NCI-H1048 (cell line): ENCODE measurements at regions not wholly inside any gene's neighbourhood (a gene's known extent, or its start where the extent isn't known, plus 50 kb on each side); places are given as distances from the start of the nearest gene placed in this dataset.

Experiments
- DNase-seq: peaks from one replicate; lab custom pipeline; 2025; lab: John Stamatoyannopoulos, UW

DNA sequence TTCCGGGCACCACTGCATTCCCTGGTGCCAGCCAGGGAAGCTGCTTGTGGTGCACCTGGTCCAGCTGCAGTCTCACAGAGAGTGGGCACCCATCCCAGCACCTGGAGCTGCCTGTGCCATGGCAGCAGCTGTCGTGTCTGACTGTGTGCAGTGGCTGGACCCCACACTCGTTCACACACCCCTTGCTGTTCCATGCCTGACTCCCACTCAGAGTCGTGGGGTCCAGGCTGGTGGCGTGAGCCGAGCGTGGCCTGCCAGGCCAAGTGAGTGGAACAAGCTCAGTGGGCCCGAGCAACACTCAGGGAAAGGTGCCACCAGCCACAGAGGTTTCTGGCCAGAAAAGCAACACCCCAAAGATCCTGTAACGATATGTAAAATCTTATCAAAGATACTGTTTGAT lies 97.2 kb upstream of the KCNK1 start:
- no peak for DNase-seq

DNA sequence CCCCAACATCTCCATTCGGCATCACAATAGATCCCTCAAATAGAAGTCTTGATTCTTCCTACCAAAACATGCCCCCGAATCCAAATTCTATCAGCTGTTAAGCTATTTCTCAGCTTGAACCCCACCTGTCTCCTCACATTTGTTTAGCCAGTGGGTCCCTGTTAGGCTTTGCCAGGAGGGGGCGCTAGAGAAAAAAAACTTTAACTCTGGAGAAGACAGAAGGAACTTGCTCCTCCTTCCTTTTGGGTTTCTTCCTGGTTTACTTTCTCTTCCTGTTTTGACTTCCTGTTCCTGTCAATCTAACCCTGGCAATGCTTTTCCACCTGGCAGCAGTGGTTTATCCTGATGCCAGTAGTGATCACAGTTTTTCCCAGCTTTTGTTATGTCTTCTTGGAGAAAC lies 95.6 kb upstream of the KCNK1 start:
- no peak for DNase-seq

DNA sequence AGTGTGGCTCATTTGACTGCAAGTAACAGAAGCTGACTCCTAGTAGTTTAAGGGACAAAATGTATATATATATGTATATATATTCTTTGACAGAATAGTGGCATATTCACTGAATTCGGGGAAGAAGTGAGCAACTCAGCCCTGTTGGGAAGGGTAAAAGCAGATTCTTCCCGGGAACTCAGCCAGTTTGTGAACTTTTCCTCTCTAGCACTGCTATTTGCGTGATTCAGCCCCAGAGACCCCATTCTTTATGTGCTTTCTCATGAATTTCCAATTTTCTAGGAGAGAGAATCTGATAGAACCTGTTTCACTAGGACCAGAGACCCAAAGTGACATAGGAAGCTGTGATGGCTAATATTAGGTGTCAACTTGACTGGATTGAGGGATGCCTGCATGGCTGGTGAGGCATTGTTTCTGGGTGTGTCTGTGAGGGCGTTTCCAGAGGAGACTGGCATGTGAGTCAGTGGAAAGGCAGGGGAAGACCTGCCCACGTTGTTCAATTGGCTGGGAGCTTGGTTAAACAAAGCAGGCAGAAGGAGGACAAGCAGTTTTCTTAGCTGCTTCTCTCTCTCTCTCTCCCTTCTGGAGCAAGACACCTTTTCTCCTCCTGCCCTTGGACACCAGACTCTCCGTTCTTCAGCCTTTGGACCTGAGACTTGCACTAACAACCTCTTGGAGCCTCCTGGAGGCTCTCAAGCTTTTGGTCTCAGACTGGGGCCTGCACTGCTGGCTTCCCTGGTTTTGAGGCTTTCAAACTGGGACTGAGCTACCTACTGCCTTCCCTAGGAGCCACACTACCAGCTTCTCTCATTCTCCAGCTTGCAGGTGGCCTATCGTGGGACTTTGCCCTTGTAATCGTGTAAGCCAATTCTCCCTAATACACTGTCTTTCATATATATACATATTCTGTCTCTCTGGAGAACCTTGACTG lies 93.4 kb upstream of the KCNK1 start:
- DNase-seq, result no peak

DNA sequence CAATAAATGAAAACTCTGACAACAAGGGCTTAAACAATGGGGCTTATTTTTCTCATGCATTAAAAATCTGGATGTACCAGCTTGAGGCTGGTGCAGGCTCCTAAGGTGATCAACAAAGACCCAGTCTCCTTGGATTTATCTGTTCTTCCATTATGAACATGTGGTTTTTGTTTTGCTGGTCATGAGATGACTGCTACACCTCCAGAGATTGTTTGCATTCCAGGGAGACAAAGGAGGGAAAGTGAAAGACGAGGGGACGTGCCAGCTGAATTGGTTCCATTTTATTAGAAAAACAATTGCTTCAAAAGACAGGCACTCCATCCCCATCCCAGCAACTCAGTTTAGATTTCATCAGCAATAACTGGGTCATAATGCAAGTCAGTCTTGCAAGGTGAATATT lies 90.9 kb upstream of the KCNK1 start:
- no peak for DNase-seq

DNA sequence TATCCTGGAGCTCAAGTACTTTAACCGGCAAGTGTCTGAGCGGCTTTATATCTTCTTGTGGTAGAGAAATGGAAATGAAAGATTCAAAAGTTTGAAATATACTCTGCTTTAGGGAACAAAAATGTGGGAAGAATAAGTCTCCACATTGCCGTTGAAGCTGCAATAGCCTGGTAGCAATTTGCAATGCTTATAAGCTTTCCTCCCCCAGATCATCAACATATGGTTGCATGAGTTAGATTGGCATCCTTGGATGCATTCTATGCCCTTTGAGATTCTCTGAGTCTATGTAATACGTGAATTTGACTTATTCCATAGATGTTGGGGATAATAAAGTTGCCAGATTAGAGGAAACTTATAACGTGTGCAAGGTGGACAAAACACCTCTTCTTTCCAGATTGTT lies 86.1 kb upstream of the KCNK1 start:
- DNase-seq, result no peak

DNA sequence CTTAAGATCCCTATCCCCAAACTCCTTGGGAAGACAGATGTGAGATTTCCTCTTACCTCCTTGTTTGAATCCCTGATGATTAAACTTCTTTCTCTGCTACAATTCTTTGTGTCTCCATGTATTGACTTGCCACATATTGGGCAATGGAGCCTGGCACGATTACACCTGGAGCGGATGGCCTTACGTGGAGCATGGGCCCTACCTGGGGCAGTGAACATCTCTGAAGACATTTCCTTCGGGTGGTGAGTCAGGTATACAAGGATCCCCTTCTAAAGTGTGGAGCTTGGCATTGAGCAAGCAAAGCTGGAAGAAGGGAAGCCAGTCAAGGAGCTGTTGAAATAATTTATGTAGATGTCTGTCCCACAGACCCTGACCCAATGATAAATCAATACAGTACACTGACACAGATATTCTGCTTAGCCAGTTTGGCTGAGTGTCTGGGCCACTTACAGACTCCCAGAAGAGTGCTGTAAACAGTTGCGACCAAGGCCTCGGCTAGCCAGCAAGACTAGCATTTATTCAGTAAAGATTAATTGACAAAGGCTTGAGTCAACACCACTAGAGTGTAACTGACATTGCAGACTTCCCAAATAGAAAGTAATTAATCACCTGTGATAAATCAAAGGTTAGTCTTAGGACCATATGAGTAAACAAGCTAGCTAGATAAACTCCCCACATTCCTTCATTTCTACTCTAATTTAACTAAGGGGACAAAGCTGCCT lies 83.1 kb upstream of the KCNK1 start:
- DNase-seq, result no peak

DNA sequence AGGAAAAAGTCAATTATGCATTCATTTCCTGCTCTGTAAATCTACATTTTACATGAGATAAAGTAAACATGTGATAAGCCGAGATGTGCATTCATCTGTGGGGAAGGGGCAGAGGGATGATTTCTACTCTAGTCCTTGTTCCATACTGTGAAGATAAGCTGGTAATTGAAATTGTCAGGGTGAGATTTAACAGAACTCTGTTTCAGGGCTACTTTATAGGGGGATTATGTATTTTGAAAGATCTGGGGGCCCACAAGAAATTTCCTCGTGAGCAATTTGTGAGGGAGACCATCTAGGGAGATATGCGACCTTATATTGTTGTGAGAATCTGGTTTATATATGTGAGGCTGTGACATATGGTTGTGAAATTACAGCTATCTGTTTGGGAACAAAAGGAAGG lies 73.1 kb upstream of the KCNK1 start:
- DNase-seq, result no peak

DNA sequence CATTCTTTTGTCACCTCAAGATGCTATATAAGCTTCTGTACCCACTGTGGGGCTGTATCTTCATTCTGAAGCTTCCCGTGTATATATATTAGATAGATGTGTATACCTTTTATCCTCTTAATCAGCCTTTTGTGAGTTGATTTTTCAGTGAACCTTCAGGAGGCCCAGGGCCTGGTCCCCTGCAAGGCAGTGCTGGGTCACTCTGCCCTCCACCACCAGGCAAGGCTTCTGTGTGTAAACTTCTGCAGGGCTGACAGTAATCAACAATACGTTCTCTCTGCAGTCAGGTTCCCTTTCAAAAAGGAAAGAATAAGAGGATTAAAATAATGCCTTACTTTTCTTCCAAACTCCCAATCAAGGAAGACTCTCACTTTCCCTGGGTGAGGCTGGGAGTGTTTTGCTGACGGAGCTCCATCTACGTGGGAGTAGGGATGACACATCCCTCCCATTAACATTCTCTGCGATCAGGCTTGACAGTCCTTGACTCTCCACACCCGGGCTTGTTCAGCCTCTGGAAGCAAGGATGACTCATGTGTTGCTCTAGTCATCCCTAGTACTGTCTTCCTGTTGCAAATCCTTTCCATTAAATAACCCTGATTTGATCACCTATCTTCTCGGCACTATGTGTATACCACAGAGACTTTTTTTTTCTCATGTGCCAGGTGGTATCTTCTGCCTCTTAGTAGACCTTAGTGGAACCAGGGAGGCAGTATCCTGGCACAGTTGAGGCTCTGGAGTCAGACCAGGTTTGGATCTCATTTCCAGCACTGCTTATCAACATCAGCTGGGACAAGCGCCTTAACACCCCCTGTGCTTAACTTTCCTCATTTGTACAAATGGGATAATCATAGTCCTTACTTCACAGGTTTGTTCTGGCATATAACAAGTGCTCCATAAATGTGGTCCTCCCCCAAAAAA lies 70.3 kb upstream of the KCNK1 start:
- DNase-seq, result no peak

DNA sequence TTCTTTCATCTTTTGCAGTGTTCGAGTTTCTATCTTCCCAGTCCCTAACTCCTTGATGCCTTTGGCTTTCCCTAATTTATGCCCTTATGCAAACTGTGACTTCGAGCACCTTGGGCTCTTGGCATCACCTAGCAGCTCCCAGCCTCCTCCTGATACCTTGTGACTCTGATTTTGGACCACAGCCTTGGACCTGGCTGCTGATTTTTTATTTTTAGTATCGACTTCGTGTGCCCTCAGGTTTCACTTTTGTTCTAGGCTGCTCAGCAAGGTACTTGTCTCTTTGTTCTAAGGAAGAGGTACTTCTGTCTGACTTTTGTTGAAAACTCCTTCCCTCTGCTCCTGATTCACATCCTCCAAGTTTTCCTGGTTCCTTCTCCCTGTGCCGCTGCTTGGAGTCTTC lies 69.6 kb upstream of the KCNK1 start:
- DNase-seq, result no peak

DNA sequence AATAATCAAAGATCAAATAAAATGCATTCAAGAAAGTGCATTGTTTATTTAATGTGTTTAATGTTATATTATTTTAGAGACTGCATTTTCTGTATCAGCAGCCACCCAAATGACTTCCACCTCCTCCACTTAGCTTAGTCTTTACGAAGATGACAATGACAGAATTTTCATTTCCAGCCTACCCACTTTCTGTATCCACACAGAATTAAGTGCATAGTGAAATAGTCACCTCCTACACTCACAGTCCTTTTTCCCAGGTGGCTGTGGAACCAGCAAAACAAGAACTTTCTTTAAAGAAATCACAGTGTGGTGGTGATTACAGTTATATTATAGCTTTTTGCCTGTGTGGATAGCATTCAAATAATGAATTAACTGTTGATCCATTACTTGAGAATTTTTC lies 66.2 kb upstream of the KCNK1 start:
- DNase-seq, result no peak

DNA sequence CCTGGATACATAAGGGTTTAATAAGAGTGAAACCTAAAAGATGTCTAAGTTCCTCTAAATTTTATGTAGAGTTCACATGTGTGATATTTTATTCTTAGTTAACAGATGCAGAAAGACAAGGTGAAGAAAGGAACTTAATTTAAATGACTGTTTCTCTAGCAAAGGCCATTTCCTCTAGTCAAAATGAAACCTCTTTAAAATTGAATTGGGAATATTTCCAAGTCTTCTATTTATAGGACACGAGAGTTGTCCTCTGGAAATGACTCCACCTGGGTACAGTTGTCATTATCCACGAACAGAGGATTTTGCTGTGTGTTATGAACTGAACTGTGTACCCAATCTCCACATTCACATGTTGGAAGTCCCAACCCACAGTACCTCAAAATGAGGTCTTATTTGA lies 64.5 kb upstream of the KCNK1 start:
- no peak for DNase-seq

DNA sequence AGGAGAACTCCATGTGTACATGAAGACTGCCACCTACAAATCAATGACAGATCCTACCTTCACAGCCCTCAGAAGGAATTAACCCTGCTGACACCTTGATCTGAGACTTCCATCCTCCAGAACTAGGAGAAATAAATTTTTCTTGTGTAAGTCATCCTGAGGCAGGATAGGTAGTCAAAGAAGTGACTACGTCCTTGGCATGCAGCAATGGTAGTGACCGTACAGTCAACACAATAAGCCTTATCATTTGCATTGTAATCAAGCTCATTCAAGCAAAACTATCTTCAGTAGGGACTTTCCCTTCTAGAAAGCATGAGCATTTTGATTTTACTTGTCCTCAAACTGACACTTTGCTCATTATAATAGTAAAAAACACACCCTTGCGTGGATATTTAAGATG lies 64.0 kb upstream of the KCNK1 start:
- DNase-seq, result no peak

DNA sequence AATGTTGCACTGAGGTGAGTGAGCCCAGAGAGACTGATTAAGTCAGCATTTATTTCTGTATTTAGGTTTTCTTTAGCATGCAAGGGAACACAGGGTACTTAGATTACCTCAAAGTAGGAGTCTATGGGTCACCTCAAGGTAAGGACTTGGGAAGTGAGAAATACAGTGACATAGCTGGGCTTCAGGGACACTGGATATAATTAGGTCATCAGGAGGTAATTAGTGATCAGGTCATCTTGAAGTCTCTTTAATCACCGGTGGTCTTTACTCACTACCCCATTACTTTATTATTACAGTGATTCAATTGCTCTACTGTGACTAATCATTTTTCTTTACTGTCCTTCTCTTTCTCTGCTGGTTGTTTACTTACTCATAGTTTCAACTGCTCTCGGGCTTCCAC lies 59.9 kb upstream of the KCNK1 start:
- no peak for DNase-seq

DNA sequence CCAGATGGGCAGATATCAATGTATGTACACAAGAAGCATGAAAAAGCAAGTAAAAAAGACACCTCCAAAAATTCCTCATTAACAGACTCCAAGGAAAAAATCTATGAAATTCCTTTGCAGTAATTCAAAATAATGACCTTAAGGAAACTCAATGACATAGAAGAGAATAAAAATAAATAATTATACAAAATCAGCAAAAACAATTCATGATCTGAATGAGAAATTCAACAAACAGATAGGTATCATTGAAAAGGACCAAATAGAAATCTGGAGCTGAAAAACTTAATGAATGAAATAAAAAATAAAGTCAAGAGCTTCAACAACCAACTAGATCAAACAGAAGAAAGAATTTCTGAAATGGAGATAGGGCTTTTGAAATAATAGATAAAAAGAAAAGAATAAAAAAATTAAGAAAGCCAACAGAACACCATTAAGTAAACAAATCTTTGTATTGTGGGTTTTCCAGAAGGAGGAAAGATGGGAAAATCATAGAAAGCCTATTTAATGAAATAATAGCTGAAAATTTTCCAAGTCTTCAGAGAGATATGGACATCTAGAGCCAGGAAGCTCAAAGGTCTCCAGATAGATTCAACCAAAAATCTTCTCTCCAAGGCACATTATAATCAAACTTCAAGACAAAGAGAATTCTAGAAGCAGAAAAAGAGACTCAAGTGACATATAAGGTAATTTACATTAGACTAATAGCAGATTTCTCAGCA lies 52.0 kb upstream of the KCNK1 start:
- no peak for DNase-seq
